Activated CD4-positive, alpha-beta T cell treated with anti-CD3 and anti-CD28 coated beads for 48 hours (primary cell): ENCODE measurements at regions not wholly inside any gene's neighbourhood (a gene's known extent, or its start where the extent isn't known, plus 50 kb on each side); places are given as distances from the start of the nearest gene placed in this dataset.
A peak's percentile ranks its signal among the peaks of the same experiment; 100 is the strongest.
"Not testable (repeated sequence)": the region's sequence is repeated elsewhere in the genome, so short reads cannot be mapped to it uniquely, and the experiment has no call there.

Experiments used
- DNase-seq: peaks from one replicate; pipeline ENCODE4 v3.0.0-alpha.2; 2020

- DNase-seq, result no peak
These were observed 59.2 kb upstream of the ADGRB3 start for GRCh38 chr6:68575765-68576439.

DNA sequence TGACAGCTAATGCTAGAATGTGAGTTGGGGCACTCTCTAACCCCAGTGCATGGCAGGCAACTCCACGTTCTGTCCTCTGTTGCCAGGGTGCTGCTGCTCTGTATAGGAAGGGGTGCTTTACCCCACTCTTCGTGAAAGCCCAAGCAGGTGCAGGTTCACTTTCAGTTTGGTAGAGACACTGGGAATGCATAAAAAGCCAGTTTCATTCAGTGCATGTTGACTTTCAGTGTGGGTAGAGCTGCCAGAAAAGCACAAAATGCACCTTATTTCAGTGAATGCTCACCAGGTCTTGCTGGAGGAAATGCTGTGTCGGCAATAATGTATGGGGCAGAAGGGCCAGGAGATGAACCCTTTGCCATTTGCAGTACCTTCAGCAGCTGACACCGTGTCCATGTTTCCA lies 62.1 kb upstream of the ADGRB3 start:
- DNase-seq, result no peak

DNA sequence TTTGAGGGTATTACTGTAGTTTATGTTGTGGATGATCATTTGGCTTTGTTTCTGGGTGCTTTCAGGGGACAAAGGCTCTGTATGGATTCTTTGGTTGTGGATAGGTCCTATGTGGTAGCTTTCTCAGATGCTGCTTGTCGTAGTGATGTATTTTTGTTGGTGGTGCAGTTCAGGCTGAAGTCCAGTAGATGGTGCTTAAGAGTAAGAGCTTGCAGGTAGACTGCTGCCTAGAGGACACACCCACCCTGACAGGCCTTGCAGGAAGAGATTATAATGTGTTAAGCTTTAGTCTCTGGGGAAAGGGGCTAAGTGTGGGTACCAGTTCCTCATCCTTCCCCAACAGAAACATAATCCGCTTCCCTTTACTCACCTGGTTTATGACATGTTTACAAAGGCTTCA lies 62.6 kb upstream of the ADGRB3 start:
- peak; percentile 15 for DNase-seq

- no peak for DNase-seq
These were observed 75.4 kb upstream of the ADGRB3 start for GRCh38 chr6:68559716-68560115.

GRCh38 chr6:68559070-68559469 lies 76.0 kb upstream of the ADGRB3 start:
- DNase-seq, result no peak

GRCh38 chr6:68546620-68547019 lies 88.5 kb upstream of the ADGRB3 start:
- DNase-seq, result no peak

DNA sequence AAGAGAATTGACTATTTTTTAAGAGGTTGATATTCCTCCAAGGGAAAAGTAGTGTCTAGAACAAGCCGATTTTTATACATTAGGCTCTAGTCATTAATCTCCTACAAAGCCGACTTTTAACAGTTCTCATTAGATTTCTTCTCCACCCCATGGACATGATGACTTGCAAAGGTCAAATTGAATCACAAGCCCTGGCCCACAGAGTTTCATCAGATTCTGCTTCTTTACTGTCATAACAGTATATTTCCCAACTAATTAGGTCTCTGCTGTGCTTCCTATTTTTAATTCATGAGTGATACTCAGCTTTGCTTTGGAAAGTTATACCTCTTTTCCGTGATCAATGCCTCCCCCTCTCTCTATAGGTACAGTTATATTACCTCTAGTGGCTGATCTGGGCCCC lies 90.6 kb upstream of the ADGRB3 start:
- no peak for DNase-seq

GRCh38 chr6:68533339-68533795 lies 101.7 kb upstream of the ADGRB3 start:
- no peak for DNase-seq

- no peak for DNase-seq
These were observed 107.4 kb upstream of the ADGRB3 start for GRCh38 chr6:68527691-68528090.

GRCh38 chr6:68506911-68507310 lies 128.2 kb upstream of the ADGRB3 start:
- no peak for DNase-seq

- no peak for DNase-seq
These were observed 132.1 kb upstream of the ADGRB3 start for GRCh38 chr6:68502946-68503345.

GRCh38 chr6:68497927-68498326 lies 137.2 kb upstream of the ADGRB3 start:
- DNase-seq, result no peak

DNA sequence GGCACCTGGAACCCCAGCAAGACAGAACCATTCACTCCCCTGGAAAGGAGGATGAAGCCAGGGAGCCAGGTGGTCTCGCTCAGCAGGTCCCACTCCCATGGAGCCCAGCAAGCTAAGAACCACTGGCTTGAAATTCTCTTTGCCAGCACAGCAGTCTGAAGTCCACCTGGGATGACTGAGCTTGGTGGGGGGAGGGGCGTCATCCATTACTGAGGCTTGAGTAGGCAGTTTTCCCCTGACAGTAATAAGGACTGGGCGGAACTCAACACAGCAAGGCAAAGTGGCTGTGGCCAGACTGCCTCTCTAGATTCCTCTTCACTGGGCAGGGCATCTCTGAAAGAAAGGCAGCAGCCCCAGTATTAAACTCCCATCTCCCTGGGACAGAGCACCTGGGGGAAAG lies 140.2 kb upstream of the ADGRB3 start:
- not testable (repeated sequence) for DNase-seq

GRCh38 chr6:68476611-68477010 lies 158.5 kb upstream of the ADGRB3 start:
- no peak for DNase-seq

GRCh38 chr6:68473433-68474210 lies 161.5 kb upstream of the ADGRB3 start:
- no peak for DNase-seq

GRCh38 chr6:68468244-68468884 lies 166.7 kb upstream of the ADGRB3 start:
- DNase-seq, result no peak

GRCh38 chr6:68458447-68458846 lies 176.6 kb upstream of the ADGRB3 start:
- no peak for DNase-seq

DNA sequence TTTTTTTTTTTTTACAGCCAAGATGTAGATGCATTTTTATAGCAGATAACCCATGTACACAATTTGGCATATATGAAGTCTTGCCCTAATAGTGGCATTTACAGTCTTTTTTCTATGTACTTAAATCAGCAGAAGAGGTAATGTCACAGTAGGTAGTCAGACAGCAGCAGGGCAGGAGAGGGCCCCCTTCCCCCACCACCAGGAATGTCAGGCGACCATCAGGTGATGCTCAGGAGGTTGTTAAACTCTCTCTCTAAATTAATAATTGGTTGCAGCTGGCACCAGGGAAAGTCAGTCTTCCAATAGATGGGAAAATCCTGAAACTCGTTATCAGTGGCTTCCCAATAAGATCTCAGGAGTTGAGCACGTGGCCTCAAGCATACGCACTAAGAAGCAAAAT lies 188.0 kb upstream of the ADGRB3 start:
- DNase-seq, result no peak

GRCh38 chr6:68445926-68446325 lies 189.2 kb upstream of the ADGRB3 start:
- DNase-seq, result no peak

DNA sequence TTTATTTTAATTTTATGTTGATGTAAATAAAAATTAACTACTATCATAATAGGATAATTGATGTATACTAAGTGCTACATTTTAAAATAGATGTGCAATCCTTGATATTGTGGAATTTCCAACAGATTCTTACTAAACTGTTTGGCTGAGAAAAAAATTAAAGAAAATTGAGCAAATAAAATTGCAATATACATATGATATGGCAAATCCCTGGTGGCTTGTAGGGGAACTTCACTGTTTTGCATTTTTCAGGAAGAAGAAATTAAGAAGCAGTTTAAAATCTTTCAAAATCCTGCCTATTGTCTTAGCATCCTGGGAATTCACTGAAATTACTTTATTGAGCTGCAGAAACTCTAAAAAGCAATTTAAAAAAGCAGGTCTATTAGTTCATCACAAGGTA lies 191.4 kb upstream of the ADGRB3 start:
- no peak for DNase-seq

DNA sequence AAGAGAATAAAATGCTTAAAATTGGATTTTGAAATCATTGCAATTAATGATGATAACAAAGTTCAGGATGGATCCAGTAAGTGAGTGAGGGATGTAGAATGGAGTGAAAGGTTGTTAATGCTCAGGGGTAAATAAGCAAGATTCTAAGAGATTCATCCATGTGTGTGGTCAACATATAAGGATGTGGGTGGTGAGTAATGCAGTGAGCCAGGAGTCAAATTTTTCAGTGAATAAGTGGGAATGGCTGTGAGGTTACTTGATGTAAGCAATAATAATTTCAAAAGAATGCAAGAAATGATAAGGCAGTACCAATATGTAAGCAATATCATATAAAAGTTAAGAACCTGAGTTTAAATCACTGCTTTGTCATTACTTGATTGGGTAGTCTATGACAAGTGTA lies 207.5 kb upstream of the ADGRB3 start:
- no peak for DNase-seq

DNA sequence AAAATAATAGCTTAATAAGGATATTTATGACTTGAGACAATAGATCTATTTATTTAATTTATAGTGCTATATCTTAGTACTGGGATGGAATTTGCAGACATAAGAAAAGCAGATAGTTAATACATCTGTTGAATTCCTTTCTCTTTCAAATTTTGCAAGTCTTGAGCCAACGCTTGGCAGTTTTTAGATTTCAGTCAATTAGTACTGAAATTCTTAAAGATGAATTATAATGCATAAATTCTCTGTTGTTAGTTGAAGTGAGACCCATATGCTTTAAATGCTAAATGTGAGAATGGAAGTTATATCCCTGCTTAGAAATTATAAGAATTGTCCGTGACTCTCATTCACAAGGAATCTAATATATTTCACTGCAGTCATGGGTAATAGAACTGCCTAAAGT lies 225.1 kb upstream of the ADGRB3 start:
- DNase-seq, result no peak

DNA sequence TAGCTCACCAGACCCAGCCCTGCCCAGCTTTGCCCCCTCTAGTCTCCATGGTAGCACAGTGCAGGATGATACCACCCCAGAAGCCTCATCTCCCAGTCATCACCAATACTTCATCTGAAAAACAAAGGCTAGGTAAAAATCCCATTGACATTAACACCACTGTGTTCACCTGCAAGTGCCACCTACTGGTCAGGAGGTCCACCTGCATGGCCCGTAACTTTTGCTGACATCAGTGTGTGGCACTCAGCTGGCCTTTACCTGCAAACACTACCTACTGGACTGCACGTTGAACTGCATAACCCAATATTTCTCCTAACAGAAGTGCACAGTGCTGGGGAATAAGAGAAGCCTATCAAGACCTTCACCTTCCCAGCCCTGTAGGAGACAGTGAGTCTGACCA lies 234.7 kb upstream of the ADGRB3 start:
- peak; percentile 7 for DNase-seq

- DNase-seq, result no peak
These were observed 243.1 kb upstream of the ADGRB3 start for GRCh38 chr6:68391953-68392352.
